CD4-positive, alpha-beta T cell (primary cell): ENCODE measurements at regions not wholly inside any gene's neighbourhood (a gene's known extent, or its start where the extent isn't known, plus 50 kb on each side); places are given as distances from the start of the nearest gene placed in this dataset.
"Not testable (repeated sequence)": the region's sequence is repeated elsewhere in the genome, so short reads cannot be mapped to it uniquely, and the experiment has no call there.

Source experiments
- ATAC-seq: fragments of 200-7000 bp; cut with Tn5 transposase; one replicate; pipeline ENCODE4 v1.10.0; 2022; ENCODE audit warnings: mild to moderate bottlenecking; ENCODE audit not compliant: poor library complexity
- CTCF ChIA-PET: fragments of 350-600 bp; sonication (Branson Sonifier 250); formaldehyde crosslinking; loops from one replicate; lab custom pipeline; 2021; ENCODE audit warnings: antibody characterized with exemption, inconsistent platforms; lab: Charles Lee
- POLR2A ChIA-PET: fragments of 350-600 bp; sonication (Branson Sonifier 250); formaldehyde crosslinking; loops from one replicate; lab custom pipeline; 2021; ENCODE audit warnings: antibody characterized with exemption, inconsistent platforms; lab: Charles Lee
- DNase-seq, 14 experiments: peaks; one replicate each; pipeline ENCODE4 v3.0.0-alpha.2; 2013 to 2020; ENCODE audit warnings: mixed read lengths in 2 of 14
- H3K27ac ChIP-seq, 2 donors: one replicate each; pipeline versions ENCODE4 v1.5.1 to v1.7.0; 2013; ENCODE audit warnings: low read length in 2 of 2, low read depth in 1 of 2, mild to moderate bottlenecking in 1 of 2
- H3K27me3 ChIP-seq, 2 experiments: 1 replicate in 1 of 2; 2 replicates in 1 of 2; pipeline versions ENCODE4 v1.6.1 to v1.7.0; 2013; ENCODE audit warnings: low read length in 2 of 2, control low read depth in 1 of 2, mild to moderate bottlenecking in 1 of 2, moderate library complexity in 1 of 2; ENCODE audit not compliant: insufficient read depth in 2 of 2, control insufficient read depth in 1 of 2
- H3K36me3 ChIP-seq: one replicate; pipeline ENCODE4 v1.6.1; 2013; ENCODE audit warnings: low read length, control low read depth; ENCODE audit not compliant: insufficient read depth
- H3K4me1 ChIP-seq: one replicate; pipeline ENCODE4 v1.6.1; 2013; ENCODE audit warnings: low read length, control low read depth; ENCODE audit not compliant: insufficient read depth
- H3K4me3 ChIP-seq: one replicate; pipeline ENCODE4 v1.5.1; 2013; ENCODE audit warnings: mild to moderate bottlenecking, low read length, moderate library complexity
- H3K9me3 ChIP-seq, 2 experiments: 1 replicate in 1 of 2; 2 replicates in 1 of 2; pipeline versions ENCODE4 v1.6.1 to v1.7.0; 2013; ENCODE audit warnings: low read length in 2 of 2, mild to moderate bottlenecking in 2 of 2, control low read depth in 1 of 2, moderate library complexity in 1 of 2; ENCODE audit not compliant: control insufficient read depth in 1 of 2, insufficient read depth in 1 of 2
- H3K27ac Mint-ChIP-seq: one replicate; pipeline ENCODE4 v1.8.0; 2020; ENCODE audit warnings: mixed read lengths
- H3K27me3 Mint-ChIP-seq: one replicate; pipeline ENCODE4 v1.8.0; 2021; ENCODE audit warnings: mixed read lengths
- H3K36me3 Mint-ChIP-seq: one replicate; pipeline ENCODE4 v1.8.0; 2021; ENCODE audit warnings: low read depth, mixed read lengths
- H3K4me1 Mint-ChIP-seq: one replicate; pipeline ENCODE4 v1.8.0; 2021; ENCODE audit warnings: low read depth, mixed read lengths
- H3K4me3 Mint-ChIP-seq: one replicate; pipeline ENCODE4 v1.8.0; 2020; ENCODE audit warnings: mild to moderate bottlenecking, mixed read lengths
- H3K9me3 Mint-ChIP-seq: one replicate; pipeline ENCODE4 v1.8.0; 2020; ENCODE audit warnings: mixed read lengths
- CTCF ChIP-seq: fragments of 200-600 bp; IDR thresholded peaks from one replicate; pipeline ENCODE4 v1.8.0; 2022; ENCODE audit warnings: antibody characterized with exemption, mild to moderate bottlenecking
- intact Hi-C, 2 experiments: fragments of 100-400 bp; cut with DNase I in 1 of 2; cut with micrococcal nuclease in 1 of 2; formaldehyde crosslinking; loops; one replicate each; pipeline versions ENCODE4 v1.15.1 to v1.9.0; 2023 to 2025; cut with DNase I, micrococcal nuclease

GRCh38 chr11:70597751-70598625 lies 199.7 kb downstream of the CTTN start:
- Mint-ChIP-seq H3K27ac (no peak overlapping the region), H3K4me1 (no peaks in the 10 kb centered on the region), H3K36me3 (no peaks in the 10 kb centered on the region), H3K27me3 (peaks cover 12% of the 10 kb centered on the region), H3K9me3 (no peaks in the 10 kb centered on the region), H3K4me3 (no peak overlapping the region)
- Histone ChIP-seq H3K36me3 (no peaks in the 10 kb centered on the region), H3K4me1 (no peaks in the 10 kb centered on the region), H3K9me3 (no peaks in the 10 kb centered on the region), H3K27me3 (peaks cover 0 to 4% of the 10 kb centered on the region in 2 experiments), H3K4me3 (no peak overlapping the region), H3K27ac (no peak overlapping the region)
- CTCF ChIA-PET: no interaction called here
- POLR2A ChIA-PET: no interaction called here
- no peak for TF ChIP-seq CTCF
- ATAC-seq: no peak
- intact Hi-C loops: no loop called here
- DNase-seq: no peak

- DNase-seq, H3K4me1 Mint-ChIP-seq, intact Hi-C loops, H3K27ac ChIP-seq, H3K36me3 ChIP-seq, H3K27me3 ChIP-seq, H3K4me1 ChIP-seq, H3K9me3 Mint-ChIP-seq, H3K4me3 Mint-ChIP-seq, H3K9me3 ChIP-seq, POLR2A ChIA-PET, CTCF ChIA-PET, H3K4me3 ChIP-seq, H3K36me3 Mint-ChIP-seq, H3K27ac Mint-ChIP-seq, ATAC-seq, H3K27me3 Mint-ChIP-seq: not testable (repeated sequence)
Observed at GRCh38 chr11:70600911-70601415, 202.6 kb downstream of the CTTN start.

GRCh38 chr11:70601861-70602538 lies 203.7 kb downstream of the CTTN start:
- intact Hi-C loops: no loop called here
- Histone ChIP-seq H3K4me1 (no peaks in the 10 kb centered on the region), H3K27me3 (no peaks in the 10 kb centered on the region), H3K4me3 (no peak overlapping the region), H3K9me3 (no peaks in the 10 kb centered on the region), H3K36me3 (no peaks in the 10 kb centered on the region), H3K27ac (no peak overlapping the region)
- Mint-ChIP-seq H3K4me1 (no peaks in the 10 kb centered on the region), H3K27ac (no peak overlapping the region), H3K4me3 (no peak overlapping the region), H3K9me3 (no peaks in the 10 kb centered on the region), H3K27me3 (peaks cover 5% of the 10 kb centered on the region), H3K36me3 (no peaks in the 10 kb centered on the region)
- no peak for TF ChIP-seq CTCF
- ATAC-seq (no peak), DNase-seq (no peak)
- POLR2A ChIA-PET: no interaction called here
- CTCF ChIA-PET: no interaction called here
